ENCODE measurements at regions not wholly inside any gene's neighbourhood (a gene's known extent, or its start where the extent isn't known, plus 50 kb on each side); places are given as distances from the start of the nearest gene placed in this dataset.

GRCh38 chr14:81767266-81767995 lies 233.8 kb upstream of the SEL1L start:
- no peak for TF ChIP-seq CTCF (IDR thresholded peaks at IDR 0.05)
- no peak for TF ChIP-seq EP300 (IDR thresholded peaks at IDR 0.05)
- TF ChIP-seq POLR2A (IDR thresholded peaks at IDR 0.05): no peak

Measured in ovary (tissue), 3 donors.